IPS-15b (cell line): ENCODE measurements at regions not wholly inside any gene's neighbourhood (a gene's known extent, or its start where the extent isn't known, plus 50 kb on each side); places are given as distances from the start of the nearest gene placed in this dataset.

Experiments
- H3K27me3 ChIP-seq: one replicate; pipeline ENCODE4 v1.6.1; 2013; ENCODE audit warnings: low read length; ENCODE audit not compliant: control insufficient read depth, insufficient read depth
- H3K36me3 ChIP-seq: one replicate; pipeline ENCODE4 v1.6.1; 2013; ENCODE audit warnings: low read length; ENCODE audit not compliant: control insufficient read depth, insufficient read depth
- H3K4me1 ChIP-seq: one replicate; pipeline ENCODE4 v1.6.1; 2013; ENCODE audit warnings: mild to moderate bottlenecking, low read length; ENCODE audit not compliant: control insufficient read depth, insufficient read depth
- H3K4me3 ChIP-seq: one replicate; pipeline ENCODE4 v1.5.1; 2013; ENCODE audit warnings: low read depth, low read length
- H3K9ac ChIP-seq: one replicate; pipeline ENCODE4 v1.6.1; 2013; ENCODE audit warnings: low read depth, mild to moderate bottlenecking, low read length
- H3K9me3 ChIP-seq: one replicate; pipeline ENCODE4 v1.6.1; 2013; ENCODE audit warnings: mild to moderate bottlenecking, low read length; ENCODE audit not compliant: control insufficient read depth, insufficient read depth

DNA sequence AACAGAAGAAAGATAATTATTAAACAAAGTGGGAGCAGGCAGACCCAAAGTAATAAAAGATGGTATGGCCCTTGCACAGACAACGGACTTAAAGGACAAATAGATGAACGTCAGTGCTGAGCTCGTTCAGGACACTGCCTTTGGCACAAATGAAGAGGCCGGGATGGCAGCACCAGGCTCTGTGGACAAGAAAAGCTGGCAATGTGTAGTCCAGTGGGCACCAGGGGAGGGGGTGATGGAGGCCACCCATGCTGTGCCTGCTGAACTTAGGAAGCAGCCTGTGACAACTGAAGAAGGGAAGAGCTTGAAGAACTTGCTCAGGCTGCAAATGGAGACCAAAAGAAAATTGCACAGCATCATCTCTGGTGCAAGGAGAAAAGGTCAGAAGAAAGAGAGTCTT lies 131.0 kb downstream of the ANKRD60 start:
- H3K36me3 ChIP-seq: no peaks in the 10 kb centered on the region
- no peaks in the 10 kb centered on the region for H3K4me1 ChIP-seq
- H3K9ac ChIP-seq: no peak overlapping the region
- H3K27me3 ChIP-seq: no peaks in the 10 kb centered on the region
- H3K9me3 ChIP-seq: no peaks in the 10 kb centered on the region
- H3K4me3 ChIP-seq: no peak overlapping the region

GRCh38 chr20:58096880-58097423 lies 131.5 kb downstream of the ANKRD60 start:
- Histone ChIP-seq H3K9me3 (no peaks in the 10 kb centered on the region), H3K4me1 (no peaks in the 10 kb centered on the region), H3K36me3 (no peaks in the 10 kb centered on the region), H3K4me3 (no peak overlapping the region), H3K9ac (no peak overlapping the region), H3K27me3 (no peaks in the 10 kb centered on the region)

DNA sequence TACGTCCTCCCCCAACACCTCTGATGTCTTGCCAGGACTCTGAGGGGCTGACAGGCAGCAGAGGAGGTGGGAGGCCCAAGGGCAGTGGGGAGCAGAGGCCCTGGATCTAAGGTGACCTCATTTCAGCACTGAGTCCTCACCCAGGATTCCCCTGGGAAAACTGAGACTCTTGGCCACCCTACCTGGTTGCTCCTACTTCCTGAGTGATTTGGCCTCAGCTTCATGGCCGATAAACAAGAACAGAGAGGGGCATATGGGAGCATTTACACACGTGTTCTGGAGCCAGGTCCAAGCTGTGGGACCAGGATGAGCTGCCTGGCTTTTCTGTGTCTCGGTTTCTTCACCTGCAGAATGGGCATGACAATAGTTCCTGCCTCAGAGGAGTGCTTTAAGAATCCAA lies 133.8 kb downstream of the ANKRD60 start:
- no peak overlapping the region for H3K4me3 ChIP-seq
- H3K36me3 ChIP-seq: no peaks in the 10 kb centered on the region
- no peaks in the 10 kb centered on the region for H3K27me3 ChIP-seq
- no peaks in the 10 kb centered on the region for H3K4me1 ChIP-seq
- no peaks in the 10 kb centered on the region for H3K9me3 ChIP-seq
- no peak overlapping the region for H3K9ac ChIP-seq

GRCh38 chr20:58094160-58094559 lies 134.3 kb downstream of the ANKRD60 start:
- no peaks in the 10 kb centered on the region for H3K36me3 ChIP-seq
- H3K9me3 ChIP-seq: no peaks in the 10 kb centered on the region
- H3K27me3 ChIP-seq: no peaks in the 10 kb centered on the region
- no peak overlapping the region for H3K4me3 ChIP-seq
- no peak overlapping the region for H3K9ac ChIP-seq
- H3K4me1 ChIP-seq: no peaks in the 10 kb centered on the region

DNA sequence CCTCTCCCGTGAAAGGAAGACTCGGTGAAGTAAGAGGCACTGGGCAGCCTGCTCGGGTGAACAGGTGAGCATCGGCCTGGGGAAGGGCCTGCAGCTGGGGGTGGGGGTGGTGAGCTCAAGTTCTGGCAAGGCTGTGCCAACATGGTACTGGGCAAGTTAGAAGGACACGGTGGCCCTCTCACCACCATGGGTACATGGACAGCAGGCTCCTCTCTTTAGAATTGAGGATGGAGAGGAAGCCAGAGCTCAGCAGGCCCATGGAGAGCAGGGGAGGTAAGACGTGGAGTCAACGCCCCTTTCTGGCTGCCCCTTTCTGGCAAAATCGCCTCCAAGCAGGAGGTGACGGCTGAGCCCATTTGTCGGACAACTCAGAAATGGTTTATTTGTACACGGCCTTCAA lies 135.6 kb downstream of the ANKRD60 start:
- Histone ChIP-seq H3K27me3 (no peaks in the 10 kb centered on the region), H3K36me3 (no peaks in the 10 kb centered on the region), H3K9me3 (no peaks in the 10 kb centered on the region), H3K4me1 (no peaks in the 10 kb centered on the region), H3K4me3 (no peak overlapping the region), H3K9ac (no peak overlapping the region)

DNA sequence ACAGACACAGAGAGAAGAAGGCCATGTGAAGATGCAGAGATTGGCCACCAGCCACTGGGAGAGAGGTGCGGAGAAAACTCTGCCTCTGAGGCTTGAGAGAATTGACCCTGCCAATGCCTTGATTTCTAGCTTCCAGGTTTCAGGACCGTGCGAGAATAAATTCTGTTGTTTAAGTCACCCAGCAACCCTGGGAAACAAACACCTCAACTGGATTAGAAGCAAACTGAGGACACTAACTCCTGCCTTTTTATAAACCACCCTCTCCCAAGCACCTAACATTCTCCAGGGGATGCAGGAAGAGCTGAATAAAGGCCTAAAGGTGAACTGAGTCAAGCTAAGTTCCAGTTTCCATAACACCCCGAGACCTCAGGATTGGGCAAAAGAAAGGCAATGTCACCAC lies 136.1 kb downstream of the ANKRD60 start:
- no peaks in the 10 kb centered on the region for H3K36me3 ChIP-seq
- no peaks in the 10 kb centered on the region for H3K27me3 ChIP-seq
- no peak overlapping the region for H3K4me3 ChIP-seq
- H3K4me1 ChIP-seq: no peaks in the 10 kb centered on the region
- no peak overlapping the region for H3K9ac ChIP-seq
- no peaks in the 10 kb centered on the region for H3K9me3 ChIP-seq

DNA sequence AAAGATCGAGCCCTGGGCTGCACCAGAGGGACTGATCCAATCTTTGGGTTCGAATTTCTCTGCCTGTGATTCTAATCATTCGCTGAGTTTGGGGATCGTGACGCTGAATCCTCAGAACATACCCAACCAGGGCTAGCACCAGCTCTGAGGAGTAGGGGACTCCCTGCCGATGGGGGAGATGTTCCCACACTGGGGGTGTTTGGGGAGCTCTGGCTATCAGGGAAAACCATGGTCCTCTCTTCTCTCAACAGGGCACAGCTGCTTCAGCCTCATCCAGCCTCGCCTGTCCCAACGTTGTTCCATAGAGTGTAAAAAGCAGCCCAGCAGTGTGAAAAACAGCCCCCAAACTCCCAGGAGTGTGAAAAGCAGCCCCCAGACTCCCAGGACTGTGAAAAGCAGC lies 136.6 kb downstream of the ANKRD60 start:
- H3K9ac ChIP-seq: no peak overlapping the region
- no peaks in the 10 kb centered on the region for H3K9me3 ChIP-seq
- no peak overlapping the region for H3K4me3 ChIP-seq
- no peaks in the 10 kb centered on the region for H3K36me3 ChIP-seq
- H3K27me3 ChIP-seq: no peaks in the 10 kb centered on the region
- no peaks in the 10 kb centered on the region for H3K4me1 ChIP-seq

GRCh38 chr20:58090161-58090560 lies 138.3 kb downstream of the ANKRD60 start:
- H3K9ac ChIP-seq: no peak overlapping the region
- no peaks in the 10 kb centered on the region for H3K36me3 ChIP-seq
- no peaks in the 10 kb centered on the region for H3K9me3 ChIP-seq
- no peak overlapping the region for H3K4me3 ChIP-seq
- H3K4me1 ChIP-seq: no peaks in the 10 kb centered on the region
- H3K27me3 ChIP-seq: no peaks in the 10 kb centered on the region

GRCh38 chr20:58088625-58089024 lies 139.8 kb downstream of the ANKRD60 start:
- H3K4me3 ChIP-seq: no peak overlapping the region
- no peaks in the 10 kb centered on the region for H3K9me3 ChIP-seq
- no peaks in the 10 kb centered on the region for H3K27me3 ChIP-seq
- no peaks in the 10 kb centered on the region for H3K36me3 ChIP-seq
- no peaks in the 10 kb centered on the region for H3K4me1 ChIP-seq
- no peak overlapping the region for H3K9ac ChIP-seq

GRCh38 chr20:58088105-58088504 lies 140.3 kb downstream of the ANKRD60 start:
- Histone ChIP-seq H3K4me3 (no peak overlapping the region), H3K9me3 (no peaks in the 10 kb centered on the region), H3K4me1 (no peaks in the 10 kb centered on the region), H3K36me3 (no peaks in the 10 kb centered on the region), H3K9ac (no peak overlapping the region), H3K27me3 (no peaks in the 10 kb centered on the region)

DNA sequence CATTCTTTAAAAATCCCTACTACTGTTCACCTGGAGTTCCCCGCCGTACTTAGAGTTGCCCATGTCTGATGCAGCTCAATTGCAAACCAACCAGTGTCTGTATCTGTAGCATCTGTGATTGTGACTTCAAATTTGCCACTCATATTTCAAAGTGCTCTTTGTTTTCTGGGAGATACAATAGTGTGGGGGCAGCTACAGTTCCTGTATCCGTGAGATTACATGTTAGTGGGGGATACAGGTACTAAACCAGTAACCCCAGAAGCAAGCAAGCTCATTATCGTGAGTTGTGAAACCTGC lies 140.9 kb downstream of the ANKRD60 start:
- Histone ChIP-seq H3K9me3 (no peaks in the 10 kb centered on the region), H3K9ac (no peak overlapping the region), H3K4me3 (no peak overlapping the region), H3K4me1 (no peaks in the 10 kb centered on the region), H3K36me3 (no peaks in the 10 kb centered on the region), H3K27me3 (no peaks in the 10 kb centered on the region)

GRCh38 chr20:58086763-58087561 lies 141.5 kb downstream of the ANKRD60 start:
- Histone ChIP-seq H3K4me1 (no peaks in the 10 kb centered on the region), H3K27me3 (no peaks in the 10 kb centered on the region), H3K36me3 (no peaks in the 10 kb centered on the region), H3K9ac (no peak overlapping the region), H3K4me3 (no peak overlapping the region), H3K9me3 (no peaks in the 10 kb centered on the region)
